K562 (cell line): ENCODE measurements at regions not wholly inside any gene's neighbourhood (a gene's known extent, or its start where the extent isn't known, plus 50 kb on each side); places are given as distances from the start of the nearest gene placed in this dataset.

ENCODE experiments used
- ATAC-seq: fragments of 200-7000 bp; cut with Tn5 transposase; 3 replicates; pipeline ENCODE4 v1.9.1; 2020; ENCODE audit warnings: moderate library complexity
- BruUV-seq: library from RNA; stranded (reverse); fragments of 400-500 nt; replicated peaks from 2 replicates; lab custom pipeline; 2021; lab: Mats Ljungman, UMichigan
- CTCF ChIA-PET: fragments of 300-600 bp; formaldehyde crosslinking; extraction: SDS; loops from one replicate; lab custom pipeline; 2021; ENCODE audit warnings: low intra/inter-chr PET ratio; lab: Yijun Ruan, JAX
- POLR2A ChIA-PET: fragments of 300-600, 350-650 bp; sonication (Branson Sonifier 250); formaldehyde crosslinking; extraction: SDS; loops from one replicate; lab custom pipeline; 2021; ENCODE audit warnings: antibody characterized with exemption, inconsistent platforms; lab: Yijun Ruan, JAX
- DNase-seq, 4 experiments: peaks; one replicate each; pipeline versions ENCODE4 v3.0.0 to v3.0.0-alpha.2; 2011 to 2018; ENCODE audit warnings: low spot score in 3 of 4, mixed read lengths in 3 of 4; ENCODE audit errors: extremely low read depth in 1 of 4
- FAIRE-seq: peaks from 2 replicates; lab custom pipeline; 2011; peaks lifted over from hg19 to GRCh38; lab: Jason Lieb, UNC
- H2AFZ ChIP-seq: 2 replicates; pipeline ENCODE4 v1.6.0; 2011; ENCODE audit warnings: low read depth, low read length, control low read depth, inconsistent platforms
- H3K27ac ChIP-seq: fragments of 200-600 bp; 3 replicates; pipeline ENCODE4 v1.8.0; 2011; ENCODE audit warnings: low read depth, mild to moderate bottlenecking, control low read depth, inconsistent platforms, low read length, moderate library complexity, mixed read lengths; ENCODE audit errors: extremely low read depth
- H3K27me3 ChIP-seq, 2 experiments: fragments of 300-600 bp in 1 of 2; 2 replicates in 1 of 2; 3 replicates in 1 of 2; pipeline versions ENCODE4 v1.6.0 to v1.8.0; 2011; ENCODE audit warnings: inconsistent platforms in 2 of 2, low read length in 2 of 2, mild to moderate bottlenecking in 1 of 2, mixed read lengths in 1 of 2, moderate library complexity in 1 of 2; ENCODE audit not compliant: control insufficient read depth in 2 of 2, insufficient read depth in 2 of 2
- H3K36me3 ChIP-seq: fragments of 300-600 bp; 3 replicates; pipeline ENCODE4 v1.8.0; 2011; ENCODE audit warnings: mild to moderate bottlenecking, low read length, inconsistent platforms; ENCODE audit not compliant: control insufficient read depth, insufficient read depth
- H3K4me1 ChIP-seq, 2 experiments: fragments of 200-600 bp in 1 of 2; replicated peaks in 1 of 2; 2 replicates in 1 of 2; 3 replicates in 1 of 2; pipeline versions ENCODE4 v1.5.1 to v1.8.0; 2011; ENCODE audit warnings: inconsistent platforms in 2 of 2, low read length in 2 of 2, mild to moderate bottlenecking in 1 of 2, mixed read lengths in 1 of 2, moderate library complexity in 1 of 2; ENCODE audit not compliant: control insufficient read depth in 2 of 2, insufficient read depth in 2 of 2
- H3K4me2 ChIP-seq: 2 replicates; pipeline ENCODE4 v1.6.1; 2011; ENCODE audit warnings: low read length, control low read depth, inconsistent platforms, mixed read lengths; ENCODE audit not compliant: insufficient read depth
- H3K4me3 ChIP-seq: fragments of 200-600 bp; sonication (generic), shearing (Covaris generic); 2 replicates; pipeline ENCODE4 v1.5.1; 2016; ENCODE audit warnings: control low read depth, inconsistent platforms
- H3K79me2 ChIP-seq: fragments of 200-600 bp; 3 replicates; pipeline ENCODE4 v1.8.0; 2011; ENCODE audit warnings: low read length, inconsistent platforms; ENCODE audit not compliant: control insufficient read depth, insufficient read depth
- H3K9ac ChIP-seq, 2 experiments: 2 replicates each; pipeline versions ENCODE4 v1.6.0 to v1.6.1; 2011; ENCODE audit warnings: low read depth in 2 of 2, low read length in 2 of 2, control low read depth in 1 of 2, inconsistent platforms in 1 of 2, mild to moderate bottlenecking in 1 of 2, mixed read lengths in 1 of 2; ENCODE audit not compliant: insufficient read depth in 1 of 2
- H3K9me1 ChIP-seq: one replicate; pipeline ENCODE4 v1.6.0; 2011; ENCODE audit warnings: inconsistent platforms, mild to moderate bottlenecking, low read length, moderate library complexity; ENCODE audit not compliant: control insufficient read depth, insufficient read depth
- H3K9me3 ChIP-seq: replicated peaks from 2 replicates; pipeline ENCODE4 v1.5.1; 2011; ENCODE audit warnings: low read depth, low read length, inconsistent platforms; ENCODE audit not compliant: control insufficient read depth, insufficient read depth
- H4K20me1 ChIP-seq: replicated peaks from 2 replicates; pipeline ENCODE4 v1.6.1; 2011; ENCODE audit warnings: low read length, inconsistent platforms, mixed read lengths; ENCODE audit not compliant: control insufficient read depth, insufficient read depth
- HDAC8 ChIP-seq: fragments of 450-650 bp; IDR thresholded peaks from 2 replicates; pipeline ENCODE4 v1.6.1; 2016; ENCODE audit warnings: mild to moderate bottlenecking, missing genetic modification characterization, moderate library complexity, missing compliant biosample characterization
- HDGF ChIP-seq: fragments of 450-650 bp; IDR thresholded peaks from 2 replicates; pipeline ENCODE4 v1.6.1; 2016
- HINFP ChIP-seq: fragments of 450-650 bp; conservative IDR thresholded peaks from 2 replicates; pipeline ENCODE4 v1.6.1; 2016; ENCODE audit warnings: missing genetic modification characterization, low read depth, mild to moderate bottlenecking, control low read depth, missing compliant biosample characterization
- HLTF ChIP-seq: fragments of 450-650 bp; IDR thresholded peaks from 2 replicates; pipeline ENCODE4 v1.6.1; 2016
- HNRNPUL1 ChIP-seq: fragments of 200-400 bp; formaldehyde crosslinking; IDR thresholded peaks from 2 replicates; pipeline ENCODE4 v1.6.1; 2017; ENCODE audit warnings: low read length
- MED1 ChIP-seq: sonication (generic); formaldehyde crosslinking; IDR thresholded peaks from 2 replicates; pipeline ENCODE4 v1.8.1; 2023; ENCODE audit warnings: missing genetic modification reagents, borderline replicate concordance
- PHB2 ChIP-seq: fragments of 450-650 bp; IDR thresholded peaks from 2 replicates; pipeline ENCODE4 v1.6.1; 2017; ENCODE audit warnings: low read depth
- RERE ChIP-seq: sonication (generic); formaldehyde crosslinking; IDR thresholded peaks from 2 replicates; pipeline ENCODE4 v1.8.0; 2023; ENCODE audit warnings: missing genetic modification reagents, mild to moderate bottlenecking, borderline replicate concordance
- SNRNP70 ChIP-seq: fragments of 200-400 bp; formaldehyde crosslinking; optimal IDR thresholded peaks from 2 replicates; pipeline ENCODE3; 2017; ENCODE audit warnings: low read depth, low read length
- XRCC3 ChIP-seq: fragments of 450-650 bp; IDR thresholded peaks from 2 replicates; pipeline ENCODE4 v1.6.1; 2017; ENCODE audit warnings: mild to moderate bottlenecking, moderate library complexity
- ZNF124 ChIP-seq: sonication (generic); formaldehyde crosslinking; IDR thresholded peaks from 2 replicates; pipeline ENCODE4 v1.8.1; 2022; ENCODE audit warnings: missing genetic modification reagents
- ZNF224 ChIP-seq: sonication (generic); formaldehyde crosslinking; IDR thresholded peaks from 2 replicates; pipeline ENCODE4 v1.8.0; 2022; ENCODE audit warnings: mild to moderate bottlenecking, missing genetic modification reagents
- ZNF384 ChIP-seq: IDR thresholded peaks from 2 replicates; pipeline ENCODE4 v1.6.1; 2012; ENCODE audit warnings: low read depth, low read length, improper control_type of control experiment
- ZNF77 ChIP-seq: fragments of 250-450 bp; sonication (Bioruptor Pico); IDR thresholded peaks from 2 replicates; pipeline ENCODE4 v1.5.0; 2020
- WGBS: fragments of 100-300 bp; shearing (Covaris generic); methylation state at CpG from one replicate; pipeline ENCODE4 v1.1.6; 2016; ENCODE audit warnings: low coverage, mixed read lengths; ENCODE audit not compliant: insufficient coverage; ENCODE audit errors: missing lambda C conversion rate; 5-methylcytosine and 5-hydroxymethylcytosine counted together
- in situ Hi-C: fragments of 300-500 bp; cut with MboI; formaldehyde crosslinking; loops from 4 replicates; pipeline ENCODE4 v1.15.0; 2018; ENCODE audit warnings: inconsistent platforms, mixed read lengths
- intact Hi-C: fragments of 100-400 bp; cut with micrococcal nuclease; formaldehyde crosslinking; loops from 2 replicates; pipeline ENCODE4 v1.14.2; 2022

- Histone ChIP-seq H3K27me3 (no peaks in the 10 kb centered on the region), H3K4me3 (no peak overlapping the region), H3K9ac (no peak overlapping the region), H3K9me1 (no peaks in the 10 kb centered on the region), H3K4me1 (no peaks in the 10 kb centered on the region), H3K4me2 (no peak overlapping the region), H3K27ac (no peak overlapping the region), H3K79me2 (no peaks in the 10 kb centered on the region), H3K36me3 (no peaks in the 10 kb centered on the region), H4K20me1 (no peaks in the 10 kb centered on the region)
- 0% methylated on average over 1 of the region's 2 CpGs for WGBS
- no TSS peak for BruUV-seq
- FAIRE-seq (no peak), ATAC-seq (no peak)
- CTCF ChIA-PET = no interaction called here
- intact Hi-C loops = no loop called here
- in situ Hi-C loops = no loop called here
- TF ChIP-seq PHB2 (no peak), HNRNPUL1 (no peak), HINFP (tag) (no peak), HDGF (no peak), XRCC3 (no peak), HLTF (no peak), ZNF77 (CRISPR knock-in tag) (no peak), SNRNP70 (no peak), ZNF124 (no peak), ZNF384 (no peak), RERE (no peak), ZNF224 (CRISPR knock-in tag) (no peak), MED1 (CRISPR knock-in tag) (no peak), HDAC8 (tag) (no peak)
- TF ChIP-seq, all 486 proteins: peak for 0
- POLR2A ChIA-PET = no interaction called here
- Histone ChIP-seq H2AFZ (no peak overlapping the region), H3K9me3 (no peaks in the 10 kb centered on the region)
- no peak for DNase-seq
Measured at GRCh38 chr1:68954841-68955240, 458.0 kb upstream of the DEPDC1 start.
